RWPE2 (cell line): ENCODE measurements at regions not wholly inside any gene's neighbourhood (a gene's known extent, or its start where the extent isn't known, plus 50 kb on each side); places are given as distances from the start of the nearest gene placed in this dataset.
"Not testable (repeated sequence)": the region's sequence is repeated elsewhere in the genome, so short reads cannot be mapped to it uniquely, and the experiment has no call there.

Experiments
- ATAC-seq: fragments of 200-7000 bp; cut with Tn5 transposase; 3 replicates; pipeline ENCODE4 v1.9.1; 2021; ENCODE audit warnings: low read depth
- DNase-seq: peaks from one replicate; pipeline ENCODE4 v3.0.0-alpha.2; 2020; ENCODE audit warnings: low spot score
- H3K27ac ChIP-seq: fragments of 450-650 bp; 2 replicates; pipeline ENCODE4 v1.5.1; 2017; ENCODE audit warnings: mild to moderate bottlenecking; ENCODE audit not compliant: poor library complexity, severe bottlenecking
- H3K27me3 ChIP-seq: fragments of 250-450 bp; sonication (Bioruptor Pico); 2 replicates; pipeline ENCODE4 v1.5.1; 2021; ENCODE audit warnings: mild to moderate bottlenecking, moderate library complexity; ENCODE audit not compliant: insufficient read depth, poor library complexity, severe bottlenecking
- H3K36me3 ChIP-seq: fragments of 250-450 bp; sonication (Bioruptor Pico); 2 replicates; pipeline ENCODE4 v1.5.1; 2020; ENCODE audit warnings: low read depth, mild to moderate bottlenecking, moderate library complexity
- H3K4me1 ChIP-seq: fragments of 250-450 bp; sonication (Bioruptor Pico); 2 replicates; pipeline ENCODE4 v1.5.1; 2021; ENCODE audit warnings: mild to moderate bottlenecking, moderate library complexity; ENCODE audit not compliant: insufficient read depth, poor library complexity, severe bottlenecking
- H3K4me3 ChIP-seq: fragments of 250-450 bp; sonication (Bioruptor Pico); 2 replicates; pipeline ENCODE4 v1.5.1; 2021; ENCODE audit warnings: mild to moderate bottlenecking, moderate library complexity; ENCODE audit not compliant: severe bottlenecking
- H3K9me3 ChIP-seq: fragments of 250-450 bp; sonication (Bioruptor Pico); 2 replicates; pipeline ENCODE4 v1.5.1; 2021; ENCODE audit warnings: mild to moderate bottlenecking, moderate library complexity; ENCODE audit not compliant: severe bottlenecking
- CTCF ChIP-seq: fragments of 450-650 bp; IDR thresholded peaks from one replicate; pipeline ENCODE4 v1.5.1; 2017; ENCODE audit warnings: mild to moderate bottlenecking, moderate library complexity; ENCODE audit not compliant: poor library complexity, severe bottlenecking

GRCh38 chr4:174056959-174057358 is 226.5 kb downstream of the FBXO8 start:
- DNase-seq (no peak), ATAC-seq (no peak)
- Histone ChIP-seq H3K27ac (no peak overlapping the region), H3K27me3 (no peaks in the 10 kb centered on the region), H3K36me3 (no peaks in the 10 kb centered on the region), H3K4me1 (no peaks in the 10 kb centered on the region), H3K9me3 (no peaks in the 10 kb centered on the region), H3K4me3 (no peak overlapping the region)
- no peak for TF ChIP-seq CTCF

DNA sequence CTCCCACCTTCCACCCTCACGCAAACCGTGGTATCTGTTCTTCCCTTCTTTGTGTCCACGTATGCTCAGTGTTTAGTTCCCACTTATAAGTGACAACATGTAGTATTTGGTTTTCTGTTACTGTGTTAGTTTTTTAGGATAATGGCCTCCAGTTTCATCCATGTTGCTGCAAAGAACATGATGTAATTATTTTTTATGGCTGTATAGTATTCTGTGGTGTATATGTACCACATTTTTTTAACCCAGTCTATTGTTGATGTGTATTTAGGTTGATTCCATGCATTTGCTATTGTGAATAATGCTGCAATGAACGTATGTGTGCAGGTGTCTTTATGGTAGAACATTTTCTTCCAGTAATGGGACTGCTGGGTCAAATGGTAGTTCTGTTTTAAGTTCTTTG is 228.1 kb downstream of the FBXO8 start:
- H3K27ac ChIP-seq = no peak overlapping the region
- no peak overlapping the region for H3K4me3 ChIP-seq

GRCh38 chr4:174053895-174054294 is 229.6 kb downstream of the FBXO8 start:
- ATAC-seq (no peak), DNase-seq (no peak)
- H3K36me3 ChIP-seq = no peaks in the 10 kb centered on the region
- no peaks in the 10 kb centered on the region for H3K4me1 ChIP-seq
- H3K27me3 ChIP-seq = no peaks in the 10 kb centered on the region
- H3K9me3 ChIP-seq = no peaks in the 10 kb centered on the region
- no peak overlapping the region for H3K4me3 ChIP-seq
- H3K27ac ChIP-seq = no peak overlapping the region
- no peak for TF ChIP-seq CTCF

More for the DNA sequence above, 228.1 kb downstream of the FBXO8 start:
- Histone ChIP-seq H3K36me3 (no peaks in the 10 kb centered on the region), H3K27me3 (no peaks in the 10 kb centered on the region), H3K4me1 (no peaks in the 10 kb centered on the region), H3K9me3 (no peaks in the 10 kb centered on the region)
- TF ChIP-seq CTCF = no peak
- DNase-seq (no peak), ATAC-seq (no peak)

DNA sequence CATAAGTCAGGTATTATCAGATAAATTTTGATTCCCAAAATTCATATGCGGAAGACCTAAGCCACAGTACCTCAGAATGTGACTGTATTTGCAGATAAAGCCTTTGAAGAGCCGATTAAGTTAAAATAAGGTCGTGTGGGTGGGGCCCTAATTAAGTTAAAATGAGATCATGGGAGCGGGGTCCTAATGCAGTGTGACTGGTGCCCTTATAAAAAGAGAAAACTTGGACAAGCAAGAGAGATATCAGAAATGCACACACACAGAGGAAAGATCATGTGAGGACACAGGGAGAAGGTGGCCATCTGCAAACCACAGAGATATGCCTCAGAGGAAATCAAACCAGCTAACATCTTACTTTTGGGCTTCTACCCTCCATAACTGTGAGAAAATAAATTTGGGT is 236.1 kb downstream of the FBXO8 start:
- Histone ChIP-seq H3K27ac (no peak overlapping the region), H3K36me3 (no peaks in the 10 kb centered on the region), H3K9me3 (no peaks in the 10 kb centered on the region), H3K27me3 (no peaks in the 10 kb centered on the region), H3K4me1 (no peaks in the 10 kb centered on the region), H3K4me3 (no peak overlapping the region)
- TF ChIP-seq CTCF = no peak
- DNase-seq (no peak), ATAC-seq (no peak)

DNA sequence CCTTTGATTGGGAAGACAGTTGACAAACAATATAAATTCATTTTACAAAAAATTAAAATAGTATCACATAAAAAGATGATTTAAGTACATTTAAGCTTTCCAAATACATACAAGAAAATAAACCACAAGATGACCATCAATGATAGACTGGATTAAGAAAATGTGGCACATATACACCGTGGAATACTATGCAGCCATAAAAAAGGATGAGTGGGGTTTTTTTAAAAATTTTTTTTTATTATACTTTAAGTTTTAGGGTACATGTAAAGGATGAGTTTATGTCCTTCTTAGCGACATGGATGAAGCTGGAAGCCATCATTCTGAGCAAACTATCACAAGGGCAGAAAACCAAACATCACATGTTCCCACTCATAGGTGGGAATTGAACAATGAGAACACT is 237.6 kb downstream of the FBXO8 start:
- not testable (repeated sequence) for H3K9me3 ChIP-seq, H3K27ac ChIP-seq, H3K4me1 ChIP-seq, ATAC-seq, DNase-seq, H3K4me3 ChIP-seq, H3K27me3 ChIP-seq, H3K36me3 ChIP-seq
